Endothelial cell of umbilical vein (primary cell): ENCODE measurements at regions not wholly inside any gene's neighbourhood (a gene's known extent, or its start where the extent isn't known, plus 50 kb on each side); places are given as distances from the start of the nearest gene placed in this dataset.

Experiments
- FOS ChIP-seq: IDR thresholded peaks from 2 replicates; pipeline ENCODE4 v1.6.1; 2011; ENCODE audit warnings: mild to moderate bottlenecking, low read length, moderate library complexity, borderline replicate concordance; ENCODE audit not compliant: insufficient read depth
- POLR2A ChIP-seq: IDR thresholded peaks from 2 replicates; pipeline ENCODE4 v1.6.1; 2012; ENCODE audit warnings: low read depth, mild to moderate bottlenecking, control low read depth, low read length
- POLR2AphosphoS5 ChIP-seq: IDR thresholded peaks from 2 replicates; pipeline ENCODE4 v1.6.1; 2012; ENCODE audit warnings: low read depth, mild to moderate bottlenecking, control low read depth, low read length, moderate library complexity; ENCODE audit not compliant: insufficient read depth
- TF ChIP-seq, protein P1 (sequence below), 2 donors: IDR thresholded peaks; 1 replicate in 1 of 2; 2 replicates in 1 of 2; pipeline ENCODE4 v1.5.1; 2011; ENCODE audit warnings: low read length in 2 of 2, mild to moderate bottlenecking in 2 of 2, moderate library complexity in 2 of 2, control low read depth in 1 of 2, inconsistent platforms in 1 of 2, low read depth in 1 of 2; ENCODE audit not compliant: insufficient read depth in 1 of 2; ENCODE audit errors: extremely low read depth in 1 of 2
- TF ChIP-seq, protein P2 (sequence below): IDR thresholded peaks from 2 replicates; pipeline ENCODE4 v1.6.1; 2011; ENCODE audit not compliant: insufficient read depth, insufficient read length

DNA sequence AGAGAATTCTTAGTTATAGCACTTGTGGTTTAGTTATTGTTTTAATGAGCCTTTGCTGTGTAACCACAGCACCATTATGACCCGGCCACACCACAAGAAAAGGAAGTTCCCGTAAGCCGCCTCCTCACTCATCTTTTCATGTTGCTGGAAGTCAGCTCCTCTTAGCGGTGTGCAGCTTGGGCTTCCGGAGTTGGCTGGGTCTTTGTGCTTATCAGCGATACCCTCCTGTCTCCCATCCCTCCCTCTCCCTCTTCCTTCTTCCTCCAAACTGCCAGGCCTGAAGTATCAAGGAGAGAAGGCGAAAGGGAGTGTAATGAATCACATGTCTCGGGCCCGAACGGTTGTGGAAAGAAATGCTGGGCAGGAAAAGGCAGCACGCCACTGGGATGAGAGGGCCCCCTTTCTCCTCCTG, 353.5 kb downstream of the MCTP2 start:
- TF ChIP-seq, protein P1, sequence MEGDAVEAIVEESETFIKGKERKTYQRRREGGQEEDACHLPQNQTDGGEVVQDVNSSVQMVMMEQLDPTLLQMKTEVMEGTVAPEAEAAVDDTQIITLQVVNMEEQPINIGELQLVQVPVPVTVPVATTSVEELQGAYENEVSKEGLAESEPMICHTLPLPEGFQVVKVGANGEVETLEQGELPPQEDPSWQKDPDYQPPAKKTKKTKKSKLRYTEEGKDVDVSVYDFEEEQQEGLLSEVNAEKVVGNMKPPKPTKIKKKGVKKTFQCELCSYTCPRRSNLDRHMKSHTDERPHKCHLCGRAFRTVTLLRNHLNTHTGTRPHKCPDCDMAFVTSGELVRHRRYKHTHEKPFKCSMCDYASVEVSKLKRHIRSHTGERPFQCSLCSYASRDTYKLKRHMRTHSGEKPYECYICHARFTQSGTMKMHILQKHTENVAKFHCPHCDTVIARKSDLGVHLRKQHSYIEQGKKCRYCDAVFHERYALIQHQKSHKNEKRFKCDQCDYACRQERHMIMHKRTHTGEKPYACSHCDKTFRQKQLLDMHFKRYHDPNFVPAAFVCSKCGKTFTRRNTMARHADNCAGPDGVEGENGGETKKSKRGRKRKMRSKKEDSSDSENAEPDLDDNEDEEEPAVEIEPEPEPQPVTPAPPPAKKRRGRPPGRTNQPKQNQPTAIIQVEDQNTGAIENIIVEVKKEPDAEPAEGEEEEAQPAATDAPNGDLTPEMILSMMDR (IDR thresholded peaks at IDR 0.05; ENCODE audit: extremely low read depth in 1 of 2, insufficient read depth in 1 of 2, low read depth in 1 of 2, low read length in 2 of 2), result no peak
- TF ChIP-seq, protein P2, sequence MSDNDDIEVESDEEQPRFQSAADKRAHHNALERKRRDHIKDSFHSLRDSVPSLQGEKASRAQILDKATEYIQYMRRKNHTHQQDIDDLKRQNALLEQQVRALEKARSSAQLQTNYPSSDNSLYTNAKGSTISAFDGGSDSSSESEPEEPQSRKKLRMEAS, result peak; percentile 62
- TF ChIP-seq POLR2A (peak; percentile 73), POLR2AphosphoS5 (peak; percentile 89), FOS (peak; percentile 71)
